BE2C (cell line): ENCODE measurements at regions not wholly inside any gene's neighbourhood (a gene's known extent, or its start where the extent isn't known, plus 50 kb on each side); places are given as distances from the start of the nearest gene placed in this dataset.
"Not testable (repeated sequence)": the region's sequence is repeated elsewhere in the genome, so short reads cannot be mapped to it uniquely, and the experiment has no call there.

Source experiments
- DNase-seq: peaks from one replicate; pipeline ENCODE4 v3.0.0-alpha.2; 2020
- H3K27me3 ChIP-seq: fragments of 250-450 bp; sonication (Bioruptor Pico); 2 replicates; pipeline ENCODE4 v1.5.1; 2020; ENCODE audit warnings: mild to moderate bottlenecking
- H3K36me3 ChIP-seq: fragments of 250-450 bp; sonication (Bioruptor Pico); 2 replicates; pipeline ENCODE4 v1.5.1; 2020; ENCODE audit warnings: mild to moderate bottlenecking
- H3K4me1 ChIP-seq: fragments of 250-450 bp; sonication (Bioruptor Pico); 2 replicates; pipeline ENCODE4 v1.5.1; 2020
- H3K4me3 ChIP-seq: 2 replicates; pipeline ENCODE4 v1.5.1; 2011; ENCODE audit warnings: low read depth, low read length
- H3K9me3 ChIP-seq: fragments of 250-450 bp; sonication (Bioruptor Pico); 2 replicates; pipeline ENCODE4 v1.5.1; 2020
- TF ChIP-seq, protein P1 (sequence below): IDR thresholded peaks from 2 replicates; pipeline ENCODE4 v1.5.1; 2012; ENCODE audit warnings: mild to moderate bottlenecking, low read depth, low read length

DNA sequence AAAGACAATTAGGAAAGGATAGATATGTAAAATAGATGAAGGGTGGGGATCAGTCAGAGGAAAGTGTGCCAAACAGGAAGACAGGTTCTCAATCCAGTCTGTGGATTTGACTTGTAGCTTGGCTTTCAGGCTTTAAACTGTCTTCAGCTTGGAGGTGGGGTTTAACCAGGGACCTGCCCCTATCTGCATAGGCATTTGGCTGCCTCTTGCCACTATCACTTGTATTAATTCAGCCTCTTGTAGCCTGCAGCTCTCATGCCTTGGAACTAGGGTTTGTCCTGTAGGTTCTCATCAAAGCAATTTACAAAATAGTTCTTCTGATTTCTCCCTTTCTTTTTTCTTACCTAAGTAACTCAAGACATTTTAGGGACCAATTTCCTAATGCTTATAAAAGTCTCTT, 88.8 kb upstream of the PAXBP1 start:
- peaks cover 44% of the 10 kb centered on the region for H3K27me3 ChIP-seq
- H3K36me3 ChIP-seq: no peaks in the 10 kb centered on the region
- DNase-seq: no peak

DNA sequence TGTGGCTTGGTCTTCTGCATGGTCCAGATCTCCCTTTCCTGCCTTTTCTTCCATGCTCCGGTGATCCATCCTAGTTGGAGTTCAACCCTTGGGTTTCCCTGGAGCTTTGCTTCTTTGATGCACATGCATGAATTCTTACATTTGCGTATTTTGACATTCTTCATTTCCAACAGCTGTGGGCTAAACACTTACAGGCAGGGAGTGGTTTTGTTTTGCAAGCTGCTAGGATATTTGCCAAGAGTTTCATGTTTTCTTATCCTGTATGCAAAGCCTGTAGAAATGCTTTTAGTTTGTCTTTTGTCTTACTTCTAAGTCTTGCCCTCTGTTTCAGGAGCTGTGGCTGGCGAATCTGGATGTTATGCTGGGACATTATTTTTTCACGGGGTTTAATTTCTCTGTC, 90.3 kb upstream of the PAXBP1 start:
- H3K4me1 ChIP-seq: no peaks in the 10 kb centered on the region
- TF ChIP-seq, protein P1, sequence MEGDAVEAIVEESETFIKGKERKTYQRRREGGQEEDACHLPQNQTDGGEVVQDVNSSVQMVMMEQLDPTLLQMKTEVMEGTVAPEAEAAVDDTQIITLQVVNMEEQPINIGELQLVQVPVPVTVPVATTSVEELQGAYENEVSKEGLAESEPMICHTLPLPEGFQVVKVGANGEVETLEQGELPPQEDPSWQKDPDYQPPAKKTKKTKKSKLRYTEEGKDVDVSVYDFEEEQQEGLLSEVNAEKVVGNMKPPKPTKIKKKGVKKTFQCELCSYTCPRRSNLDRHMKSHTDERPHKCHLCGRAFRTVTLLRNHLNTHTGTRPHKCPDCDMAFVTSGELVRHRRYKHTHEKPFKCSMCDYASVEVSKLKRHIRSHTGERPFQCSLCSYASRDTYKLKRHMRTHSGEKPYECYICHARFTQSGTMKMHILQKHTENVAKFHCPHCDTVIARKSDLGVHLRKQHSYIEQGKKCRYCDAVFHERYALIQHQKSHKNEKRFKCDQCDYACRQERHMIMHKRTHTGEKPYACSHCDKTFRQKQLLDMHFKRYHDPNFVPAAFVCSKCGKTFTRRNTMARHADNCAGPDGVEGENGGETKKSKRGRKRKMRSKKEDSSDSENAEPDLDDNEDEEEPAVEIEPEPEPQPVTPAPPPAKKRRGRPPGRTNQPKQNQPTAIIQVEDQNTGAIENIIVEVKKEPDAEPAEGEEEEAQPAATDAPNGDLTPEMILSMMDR: no peak
- no peak for DNase-seq
- H3K36me3 ChIP-seq: no peaks in the 10 kb centered on the region
- H3K4me3 ChIP-seq: no peak overlapping the region
- H3K9me3 ChIP-seq: no peaks in the 10 kb centered on the region
- peaks cover 54% of the 10 kb centered on the region for H3K27me3 ChIP-seq

More for the DNA sequence above, 88.8 kb upstream of the PAXBP1 start:
- Histone ChIP-seq H3K4me1 (no peaks in the 10 kb centered on the region), H3K4me3 (no peak overlapping the region), H3K9me3 (no peaks in the 10 kb centered on the region)
- TF ChIP-seq, protein P1: no peak

DNA sequence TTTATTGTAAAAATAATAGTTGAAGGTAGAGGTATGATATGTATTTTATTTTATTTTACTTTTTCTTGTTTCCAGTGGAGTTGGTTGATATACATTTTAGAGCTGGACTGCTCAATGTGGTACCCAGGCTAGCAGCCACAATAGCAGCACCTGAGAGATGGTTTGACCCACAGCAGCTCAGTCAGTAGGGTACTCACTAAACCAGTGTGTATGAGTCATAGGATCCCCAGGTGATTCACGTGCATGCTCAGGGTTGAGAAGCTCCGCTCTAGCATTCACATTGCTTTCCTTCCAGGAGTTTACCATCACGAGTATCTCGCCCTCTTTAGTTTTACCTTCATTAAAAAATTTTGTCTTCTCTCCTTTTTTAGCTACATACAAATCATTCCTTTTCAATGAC, 96.0 kb upstream of the PAXBP1 start:
- TF ChIP-seq, protein P1: no peak
- Histone ChIP-seq H3K4me3 (no peak overlapping the region), H3K27me3 (peaks cover 41% of the 10 kb centered on the region), H3K4me1 (no peaks in the 10 kb centered on the region), H3K36me3 (no peaks in the 10 kb centered on the region), H3K9me3 (no peaks in the 10 kb centered on the region)
- no peak for DNase-seq

DNA sequence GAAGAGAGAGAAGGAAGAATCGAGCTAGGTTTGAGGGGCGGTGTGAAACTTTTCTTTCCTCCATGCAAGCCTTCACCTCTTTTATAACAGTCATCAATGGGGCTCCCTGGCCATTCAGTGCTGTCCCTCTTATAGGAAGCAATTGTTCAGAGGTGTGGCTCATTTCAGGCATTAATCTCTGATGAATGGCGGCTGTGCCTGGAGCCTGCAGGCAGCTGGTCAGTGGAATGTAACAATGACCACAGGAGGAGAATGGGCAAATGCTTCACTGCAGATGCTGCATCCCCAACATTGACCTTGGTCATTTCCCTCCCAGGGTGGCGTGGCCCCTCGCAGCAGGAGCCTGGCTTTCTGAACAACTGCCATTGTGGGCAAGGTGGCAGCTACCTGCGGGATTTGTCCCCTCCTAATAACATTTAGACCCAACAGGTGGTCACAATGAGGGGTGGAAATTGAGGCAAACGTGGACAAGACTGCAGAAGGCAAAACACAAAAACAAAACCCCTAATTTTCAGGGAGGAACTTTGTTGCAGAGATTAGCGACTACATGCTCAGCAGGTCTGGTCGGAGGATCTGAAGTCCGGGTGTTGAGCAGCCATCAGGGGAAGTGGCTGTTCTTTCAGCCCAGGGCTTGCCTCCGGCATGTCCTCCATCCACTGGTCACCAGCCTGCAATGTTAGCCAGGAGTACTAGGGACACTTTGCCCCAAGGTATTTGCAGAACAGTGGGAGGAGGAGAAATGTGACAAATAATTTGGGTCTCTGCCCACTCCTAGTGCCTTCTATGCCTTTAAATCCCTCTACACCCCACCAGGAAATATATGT, 97.3 kb upstream of the PAXBP1 start:
- TF ChIP-seq, protein P1: no peak
- H3K4me3 ChIP-seq: no peak overlapping the region
- DNase-seq: no peak
- peaks cover 30% of the 10 kb centered on the region for H3K27me3 ChIP-seq
- H3K4me1 ChIP-seq: no peaks in the 10 kb centered on the region
- no peaks in the 10 kb centered on the region for H3K36me3 ChIP-seq
- H3K9me3 ChIP-seq: no peaks in the 10 kb centered on the region; the same call in 1 of the 2 replicates

DNA sequence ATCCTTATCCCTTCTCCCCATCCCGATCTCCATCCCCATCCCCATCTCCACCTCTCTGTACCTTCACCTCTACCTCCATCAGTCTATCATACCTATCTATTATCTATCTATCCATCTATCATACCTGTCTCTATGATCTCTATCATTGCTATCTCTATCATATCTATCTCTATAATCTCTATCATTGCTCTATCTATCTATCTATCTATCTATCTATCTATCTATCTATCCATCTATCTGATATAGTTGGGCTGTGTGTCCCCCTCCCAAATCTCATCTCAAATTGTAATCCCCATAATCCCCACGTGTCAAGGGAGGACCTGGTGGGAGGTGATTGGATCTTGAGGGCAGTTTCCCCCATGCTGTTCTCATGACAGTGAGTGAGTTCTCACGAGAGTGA, 97.9 kb upstream of the PAXBP1 start:
- TF ChIP-seq, protein P1: no peak
- peaks cover 29% of the 10 kb centered on the region for H3K27me3 ChIP-seq
- no peak for DNase-seq

DNA sequence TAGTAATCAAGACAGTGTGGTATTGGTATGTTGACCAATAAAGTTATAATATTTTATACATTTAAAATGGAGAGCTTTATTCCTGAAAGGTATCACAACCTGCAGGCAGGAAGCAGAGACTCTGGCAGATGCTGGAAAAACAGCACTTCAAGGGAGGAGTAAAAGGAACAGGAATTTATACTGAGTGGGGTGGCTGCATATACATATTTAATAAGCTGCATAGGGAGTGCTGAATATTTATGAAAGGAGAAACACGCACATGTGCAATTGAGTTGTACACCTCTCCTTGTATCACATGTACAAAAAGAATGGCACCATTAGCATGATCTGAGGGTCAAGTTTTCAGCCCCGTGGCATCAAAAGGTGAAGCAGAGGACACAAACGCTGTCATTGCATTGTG, 104.9 kb upstream of the PAXBP1 start:
- no peak for DNase-seq
- no peaks in the 10 kb centered on the region; the same call in 1 of the 2 replicates for H3K9me3 ChIP-seq
- H3K36me3 ChIP-seq: no peaks in the 10 kb centered on the region
- TF ChIP-seq, protein P1: no peak
- no peaks in the 10 kb centered on the region for H3K4me1 ChIP-seq
- peaks cover 22% of the 10 kb centered on the region for H3K27me3 ChIP-seq
- no peak overlapping the region for H3K4me3 ChIP-seq

More for the DNA sequence above, 97.9 kb upstream of the PAXBP1 start:
- Histone ChIP-seq H3K36me3 (no peaks in the 10 kb centered on the region), H3K4me3 (no peak overlapping the region), H3K9me3 (no peaks in the 10 kb centered on the region; the same call in 1 of the 2 replicates), H3K4me1 (no peaks in the 10 kb centered on the region)

DNA sequence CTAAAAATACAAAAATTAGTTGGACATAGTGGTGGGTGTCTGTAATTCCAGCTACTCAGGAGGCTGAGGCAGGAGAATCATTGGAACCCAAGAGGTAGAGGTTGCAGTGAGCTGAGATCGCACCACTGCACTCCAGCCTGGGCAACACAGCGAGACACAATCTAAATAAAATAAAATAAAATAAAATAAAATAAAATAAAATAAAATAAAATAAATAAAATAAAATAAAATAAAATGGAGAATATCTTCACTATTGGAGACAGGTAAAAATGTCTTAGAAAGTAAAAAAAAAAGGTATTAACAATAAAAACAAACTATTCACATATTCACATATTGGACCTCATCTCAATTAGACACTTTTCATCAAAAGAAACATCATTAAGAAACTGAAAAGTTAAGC, 106.3 kb upstream of the PAXBP1 start:
- not testable (repeated sequence) for H3K36me3 ChIP-seq, DNase-seq, H3K4me3 ChIP-seq, H3K4me1 ChIP-seq, H3K9me3 ChIP-seq
- peaks cover 26% of the 10 kb centered on the region for H3K27me3 ChIP-seq
